Tibial nerve (tissue), 4 donors: ENCODE measurements at regions not wholly inside any gene's neighbourhood (a gene's known extent, or its start where the extent isn't known, plus 50 kb on each side); places are given as distances from the start of the nearest gene placed in this dataset.
A peak's percentile ranks its signal among the peaks of the same experiment; 100 is the strongest.

Experiments
- DNase-seq, 2 donors: peaks; one replicate each; pipeline ENCODE4 v3.0.0-alpha.2; 2019; ENCODE audit warnings: low spot score in 2 of 2
- H3K27ac ChIP-seq, 4 donors: fragments of 200-600 bp; sonication (generic) in 3 of 4; one replicate each; pipeline ENCODE4 v1.5.1; 2017 to 2019; ENCODE audit warnings: mild to moderate bottlenecking in 1 of 4
- H3K27me3 ChIP-seq, 2 donors: fragments of 200-600 bp; sonication (generic) in 1 of 2; one replicate each; pipeline versions ENCODE4 v1.5.1 to v1.6.0; 2017 to 2019
- H3K36me3 ChIP-seq, 3 donors: fragments of 200-600 bp; sonication (generic); one replicate each; pipeline ENCODE4 v1.5.1; 2018 to 2019
- H3K4me1 ChIP-seq, 4 donors: fragments of 200-600 bp; sonication (generic) in 3 of 4; one replicate each; pipeline ENCODE4 v1.5.1; 2017 to 2019
- H3K4me3 ChIP-seq, 4 donors: fragments of 200-600 bp; sonication (generic) in 3 of 4; one replicate each; pipeline ENCODE4 v1.5.1; 2017 to 2019; ENCODE audit warnings: mild to moderate bottlenecking in 1 of 4, moderate library complexity in 1 of 4
- H3K9me3 ChIP-seq, 4 donors: fragments of 200-600 bp; sonication (generic) in 3 of 4; one replicate each; pipeline ENCODE4 v1.5.1; 2017 to 2019
- CTCF ChIP-seq, 5 experiments: fragments of 200-600 bp in 3 of 5; fragments of 450-650 bp in 2 of 5; sonication (generic) in 3 of 5; IDR thresholded peaks; one replicate each; pipeline ENCODE4 v1.5.1; 2016 to 2019; ENCODE audit warnings: antibody characterized with exemption in 5 of 5, mild to moderate bottlenecking in 3 of 5, moderate library complexity in 2 of 5
- EP300 ChIP-seq, 2 donors: sonication (generic); formaldehyde crosslinking; IDR thresholded peaks; one replicate each; pipeline ENCODE4 v1.6.1; 2017; ENCODE audit warnings: antibody characterized with exemption in 2 of 2, mild to moderate bottlenecking in 1 of 2
- POLR2A ChIP-seq, 2 donors: fragments of 450-650 bp; IDR thresholded peaks; one replicate each; pipeline ENCODE4 v1.6.1; 2017; ENCODE audit warnings: antibody characterized with exemption in 2 of 2, mild to moderate bottlenecking in 2 of 2, moderate library complexity in 2 of 2
- WGBS, 2 donors: methylation state at CpG; one replicate each; pipeline ENCODE4 v1.1.5; 2018; 5-methylcytosine and 5-hydroxymethylcytosine counted together

GRCh38 chr14:101363261-101363555 is 198.1 kb upstream of the DIO3 start:
- Histone ChIP-seq H3K27ac (peak overlapping the region in 2 of 4 donors; percentile 62 to 84), H3K27me3 (no peaks in the 10 kb centered on the region), H3K4me3 (no peak overlapping the region), H3K9me3 (peaks cover 0 to 4% (median 0%) of the 10 kb centered on the region in 4 donors), H3K36me3 (no peaks in the 10 kb centered on the region), H3K4me1 (peaks cover 0 to 48% (median 7%) of the 10 kb centered on the region in 4 donors)
- TF ChIP-seq CTCF (IDR thresholded peaks at IDR 0.05) (no peak), EP300 (IDR thresholded peaks at IDR 0.05) (no peak), POLR2A (IDR thresholded peaks at IDR 0.05) (no peak)
- DNase-seq, result no peak
- WGBS, 2 donors, result 82 to 87% methylated on average over 2 of the region's 2 CpGs

GRCh38 chr14:101363880-101364391 is 197.4 kb upstream of the DIO3 start:
- no peak for DNase-seq
- H3K27me3 ChIP-seq, result no peaks in the 10 kb centered on the region
- H3K4me3 ChIP-seq, result no peak overlapping the region
- H3K4me1 ChIP-seq, result peaks cover 0 to 45% (median 7%) of the 10 kb centered on the region in 4 donors
- no peaks in the 10 kb centered on the region for H3K9me3 ChIP-seq
- H3K27ac ChIP-seq, result peak overlapping the region; percentile 66 to 84 (median 80)
- 77 to 80% methylated on average over 15 to 16 of the region's 16 CpGs for WGBS, 2 donors
- H3K36me3 ChIP-seq, result no peaks in the 10 kb centered on the region
- TF ChIP-seq CTCF (IDR thresholded peaks at IDR 0.05) (no peak), EP300 (IDR thresholded peaks at IDR 0.05) (no peak), POLR2A (IDR thresholded peaks at IDR 0.05) (no peak)

- 29 to 42% methylated on average over 26 to 41 of the region's 42 CpGs for WGBS, 2 donors
- peaks cover 0 to 42% (median 7%) of the 10 kb centered on the region in 4 donors for H3K4me1 ChIP-seq
These were observed 196.6 kb upstream of the DIO3 start for GRCh38 chr14:101364503-101365328.

GRCh38 chr14:101365329-101366158 is 195.8 kb upstream of the DIO3 start:
- H3K27ac ChIP-seq, result peak overlapping the region; percentile 66 to 84 (median 80)
- peak overlapping the region in 1 of 4 donors; percentile 15 for H3K4me3 ChIP-seq
- TF ChIP-seq EP300 (IDR thresholded peaks at IDR 0.05), result no peak
- no peak for TF ChIP-seq POLR2A (IDR thresholded peaks at IDR 0.05)
- TF ChIP-seq CTCF (IDR thresholded peaks at IDR 0.05), result no peak
- peak in 1 of 2 donors; percentile 36 for DNase-seq
- no peaks in the 10 kb centered on the region for H3K36me3 ChIP-seq
- H3K4me1 ChIP-seq, result peaks cover 0 to 33% (median 7%) of the 10 kb centered on the region in 4 donors
- 69 to 73% methylated on average over 19 to 20 of the region's 20 CpGs for WGBS, 2 donors
- no peaks in the 10 kb centered on the region for H3K9me3 ChIP-seq
- H3K27me3 ChIP-seq, result no peaks in the 10 kb centered on the region

More at GRCh38 chr14:101364503-101365328, 196.6 kb upstream of the DIO3 start:
- H3K4me3 ChIP-seq, result peak overlapping the region in 1 of 4 donors; percentile 15
- TF ChIP-seq CTCF (IDR thresholded peaks at IDR 0.05) (no peak), EP300 (IDR thresholded peaks at IDR 0.05) (peak; percentile 19 to 87)
- H3K9me3 ChIP-seq, result no peaks in the 10 kb centered on the region
- no peaks in the 10 kb centered on the region for H3K36me3 ChIP-seq
- H3K27ac ChIP-seq, result peak overlapping the region; percentile 66 to 84 (median 80)
- peak; percentile 90 to 97 for DNase-seq
- no peaks in the 10 kb centered on the region for H3K27me3 ChIP-seq
